IMR-90 (cell line): ENCODE measurements at regions not wholly inside any gene's neighbourhood (a gene's known extent, or its start where the extent isn't known, plus 50 kb on each side); places are given as distances from the start of the nearest gene placed in this dataset.

Experiments used
- ATAC-seq: fragments of 200-7000 bp; cut with Tn5 transposase; 2 replicates; pipeline ENCODE4 v1.9.1; 2020; ENCODE audit warnings: low read depth, mild to moderate bottlenecking, moderate library complexity
- BruUV-seq: library from RNA; stranded (reverse); fragments of 400-500 nt; replicated peaks from 2 replicates; lab custom pipeline; 2021; lab: Mats Ljungman, UMichigan
- CTCF ChIA-PET: fragments of 300-600 bp; formaldehyde crosslinking; extraction: SDS; loops from one replicate; lab custom pipeline; 2021; ENCODE audit warnings: antibody characterized with exemption; lab: Yijun Ruan, JAX
- POLR2A ChIA-PET: fragments of 300-600 bp; sonication (Branson Sonifier 250); formaldehyde crosslinking; loops from one replicate; lab custom pipeline; 2022; ENCODE audit warnings: antibody characterized with exemption; ENCODE audit not compliant: unreplicated experiment; lab: Charles Lee
- DNase-seq: peaks from one replicate; pipeline ENCODE4 v3.0.0; 2013
- H2AFZ ChIP-seq: replicated peaks from 2 replicates; pipeline ENCODE3; 2013; ENCODE audit warnings: low read length, mild to moderate bottlenecking; ENCODE audit not compliant: poor library complexity
- H2AK5ac ChIP-seq: 2 replicates; pipeline ENCODE4 v1.6.1; 2013; ENCODE audit warnings: low read depth, low read length, inconsistent platforms
- H2AK9ac ChIP-seq: replicated peaks from 2 replicates; pipeline ENCODE3; 2013; ENCODE audit warnings: mild to moderate bottlenecking, low read depth, low read length, moderate library complexity; ENCODE audit not compliant: poor library complexity
- H2BK120ac ChIP-seq: 2 replicates; pipeline ENCODE4 v1.6.1; 2013; ENCODE audit warnings: low read depth, low read length, inconsistent platforms
- H2BK15ac ChIP-seq: 3 replicates; pipeline ENCODE4 v1.6.1; 2013; ENCODE audit warnings: low read depth, low read length, inconsistent platforms
- H2BK20ac ChIP-seq: 2 replicates; pipeline ENCODE4 v1.6.1; 2013; ENCODE audit warnings: low read depth, mild to moderate bottlenecking, inconsistent platforms, low read length, moderate library complexity
- H2BK5ac ChIP-seq: 2 replicates; pipeline ENCODE4 v1.6.1; 2013; ENCODE audit warnings: mild to moderate bottlenecking, low read depth, low read length, inconsistent platforms; ENCODE audit not compliant: poor library complexity, severe bottlenecking
- H3K14ac ChIP-seq: replicated peaks from 2 replicates; pipeline ENCODE4 v1.6.1; 2013; ENCODE audit warnings: low read depth, low read length, inconsistent platforms
- H3K18ac ChIP-seq: 2 replicates; pipeline ENCODE4 v1.6.1; 2013; ENCODE audit warnings: low read depth, low read length, control low read depth
- H3K23ac ChIP-seq: 2 replicates; pipeline ENCODE4 v1.6.1; 2013; ENCODE audit warnings: low read depth, low read length, inconsistent platforms
- H3K27ac ChIP-seq: 2 replicates; pipeline ENCODE4 v1.5.1; 2013; ENCODE audit warnings: mild to moderate bottlenecking, control low read depth, low read length; ENCODE audit not compliant: insufficient read depth
- H3K27me3 ChIP-seq: 2 replicates; pipeline ENCODE4 v1.6.1; 2013; ENCODE audit warnings: low read length; ENCODE audit not compliant: control insufficient read depth, insufficient read depth
- H3K36me3 ChIP-seq: 2 replicates; pipeline ENCODE4 v1.6.1; 2013; ENCODE audit warnings: low read length, mixed read lengths; ENCODE audit not compliant: control insufficient read depth, insufficient read depth
- H3K4ac ChIP-seq: 2 replicates; pipeline ENCODE4 v1.6.1; 2013; ENCODE audit warnings: low read depth, low read length, inconsistent platforms
- H3K4me1 ChIP-seq: 2 replicates; pipeline ENCODE4 v1.6.1; 2013; ENCODE audit warnings: low read length, mixed read lengths; ENCODE audit not compliant: control insufficient read depth, insufficient read depth
- H3K4me2 ChIP-seq: 2 replicates; pipeline ENCODE4 v1.6.1; 2013; ENCODE audit warnings: low read depth, mild to moderate bottlenecking, control low read depth, low read length, moderate library complexity
- H3K4me3 ChIP-seq: 2 replicates; pipeline ENCODE4 v1.5.1; 2013; ENCODE audit warnings: low read depth, mild to moderate bottlenecking, control low read depth, low read length, moderate library complexity; ENCODE audit not compliant: insufficient read depth
- H3K56ac ChIP-seq: 2 replicates; pipeline ENCODE4 v1.6.1; 2013; ENCODE audit warnings: low read length, inconsistent platforms; ENCODE audit not compliant: insufficient read depth; ENCODE audit errors: extremely low read depth
- H3K79me1 ChIP-seq, 2 experiments: 2 replicates each; pipeline ENCODE4 v1.6.1; 2013; ENCODE audit warnings: low read length in 2 of 2, inconsistent platforms in 1 of 2, low read depth in 1 of 2
- H3K9ac ChIP-seq: 2 replicates; pipeline ENCODE4 v1.6.1; 2013; ENCODE audit warnings: low read depth, low read length, control low read depth
- H3K9me1 ChIP-seq: 2 replicates; pipeline ENCODE4 v1.6.1; 2013; ENCODE audit warnings: low read length, inconsistent platforms; ENCODE audit not compliant: insufficient read depth
- H3K9me3 ChIP-seq: 2 replicates; pipeline ENCODE4 v1.6.1; 2013; ENCODE audit warnings: low read length; ENCODE audit not compliant: control insufficient read depth, insufficient read depth
- H4K20me1 ChIP-seq: 2 replicates; pipeline ENCODE4 v1.6.1; 2013; ENCODE audit warnings: low read length, inconsistent platforms; ENCODE audit not compliant: insufficient read depth
- H4K5ac ChIP-seq: 2 replicates; pipeline ENCODE4 v1.6.1; 2013; ENCODE audit warnings: mild to moderate bottlenecking, low read depth, low read length, control low read depth
- H4K8ac ChIP-seq, 2 experiments: 2 replicates each; pipeline ENCODE4 v1.6.1; 2013; ENCODE audit warnings: low read depth in 2 of 2, low read length in 2 of 2, control low read depth in 1 of 2, inconsistent platforms in 1 of 2
- H4K91ac ChIP-seq: 2 replicates; pipeline ENCODE4 v1.6.1; 2013; ENCODE audit warnings: low read depth, low read length, inconsistent platforms; ENCODE audit not compliant: insufficient read depth
- POLR2A ChIP-seq: IDR thresholded peaks from 2 replicates; pipeline ENCODE4 v1.6.1; 2012; ENCODE audit warnings: mild to moderate bottlenecking, low read depth, low read length
- RAD21 ChIP-seq: IDR thresholded peaks from 2 replicates; pipeline ENCODE4 v1.6.1; 2012; ENCODE audit warnings: low read length, improper control_type of control experiment
- WGBS, 2 experiments: methylation state at CpG; one replicate each; pipeline versions ENCODE4 v1.1.5 to v1.1.7; 2013; ENCODE audit warnings: missing lambda C conversion rate in 2 of 2; ENCODE audit not compliant: insufficient read length in 1 of 2; ENCODE audit errors: extremely low coverage in 2 of 2; 5-methylcytosine and 5-hydroxymethylcytosine counted together
- dilution Hi-C: fragments of 300-500 bp; cut with HindIII; formaldehyde crosslinking; loops from one replicate; pipeline ENCODE4 v1.14.3; 2018; ENCODE audit warnings: low sequenced_read_pairs; ENCODE audit not compliant: unreplicated experiment
- in situ Hi-C: fragments of 300-500 bp; cut with MboI; formaldehyde crosslinking; loops from 3 replicates; pipeline ENCODE4 v1.14.3; 2019; ENCODE audit warnings: low sequenced_read_pairs, inconsistent platforms, mixed read lengths
- intact Hi-C: fragments of 100-400 bp; cut with micrococcal nuclease; formaldehyde crosslinking; loops from 2 replicates; pipeline ENCODE4 v1.10.0; 2022

DNA sequence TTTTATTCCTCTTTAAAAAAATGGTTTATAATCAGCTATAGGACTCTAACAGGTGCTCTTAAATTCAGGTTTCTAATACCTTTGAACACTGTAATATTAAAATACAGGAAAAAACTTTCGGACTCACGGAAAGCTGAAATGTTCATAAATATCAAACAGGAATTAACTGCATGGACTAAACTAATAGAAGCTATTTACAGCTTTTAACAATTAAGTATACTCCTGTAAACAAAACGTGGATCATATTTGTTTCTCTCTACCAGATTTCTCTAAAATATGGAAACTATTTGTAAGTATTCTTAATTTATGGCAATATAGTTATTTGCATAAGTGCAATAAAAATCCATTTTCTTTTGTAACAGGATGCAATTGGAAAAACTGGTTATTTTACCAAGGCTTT is 108.9 kb upstream of the RESF1 start:
- H3K9me1 ChIP-seq, result no peaks in the 10 kb centered on the region
- H3K27ac ChIP-seq, result no peak overlapping the region
- no peaks in the 10 kb centered on the region for H3K27me3 ChIP-seq
- CTCF ChIA-PET, result no interaction called here
- no peak overlapping the region for H3K4me2 ChIP-seq
- H3K36me3 ChIP-seq, result no peaks in the 10 kb centered on the region
- DNase-seq, result no peak
- dilution Hi-C loops, result no loop called here
- peaks cover 8% of the 10 kb centered on the region for H3K9me3 ChIP-seq
- H3K23ac ChIP-seq, result no peak overlapping the region
- no peak overlapping the region for H3K18ac ChIP-seq
- no peaks in the 10 kb centered on the region for H3K79me1 ChIP-seq
- intact Hi-C loops, result no loop called here
- no peak overlapping the region for H4K91ac ChIP-seq
- no peak for ATAC-seq
- no peak overlapping the region for H2AFZ ChIP-seq
- H3K9ac ChIP-seq, result no peak overlapping the region
- H4K8ac ChIP-seq, result no peak overlapping the region
- no peak overlapping the region for H2AK5ac ChIP-seq
- BruUV-seq, result no TSS peak
- no peaks in the 10 kb centered on the region for H3K4me1 ChIP-seq
- no peak overlapping the region for H3K4ac ChIP-seq
- no peak overlapping the region for H2BK15ac ChIP-seq
- no peaks in the 10 kb centered on the region for H4K20me1 ChIP-seq
- no peak overlapping the region for H2BK120ac ChIP-seq
- in situ Hi-C loops, result no loop called here
- no peak overlapping the region for H2BK5ac ChIP-seq
- no peak overlapping the region for H3K56ac ChIP-seq
- no peak overlapping the region for H2BK20ac ChIP-seq
- H4K5ac ChIP-seq, result no peak overlapping the region
- POLR2A ChIA-PET, result no interaction called here
- TF ChIP-seq RAD21 (no peak), POLR2A (no peak)
- H3K4me3 ChIP-seq, result no peak overlapping the region
- no CpG with 5 or more reads among the region's 3 CpGs for WGBS, 2 experiments
- H3K14ac ChIP-seq, result no peak overlapping the region
- H2AK9ac ChIP-seq, result no peak overlapping the region
